HS-27A (cell line): ENCODE measurements at regions not wholly inside any gene's neighbourhood (a gene's known extent, or its start where the extent isn't known, plus 50 kb on each side); places are given as distances from the start of the nearest gene placed in this dataset.
"Not testable (repeated sequence)": the region's sequence is repeated elsewhere in the genome, so short reads cannot be mapped to it uniquely, and the experiment has no call there.

Experiments used
- DNase-seq: peaks from one replicate; pipeline ENCODE4 v3.0.0-alpha.2; 2012; ENCODE audit warnings: low read depth, missing footprints

DNA sequence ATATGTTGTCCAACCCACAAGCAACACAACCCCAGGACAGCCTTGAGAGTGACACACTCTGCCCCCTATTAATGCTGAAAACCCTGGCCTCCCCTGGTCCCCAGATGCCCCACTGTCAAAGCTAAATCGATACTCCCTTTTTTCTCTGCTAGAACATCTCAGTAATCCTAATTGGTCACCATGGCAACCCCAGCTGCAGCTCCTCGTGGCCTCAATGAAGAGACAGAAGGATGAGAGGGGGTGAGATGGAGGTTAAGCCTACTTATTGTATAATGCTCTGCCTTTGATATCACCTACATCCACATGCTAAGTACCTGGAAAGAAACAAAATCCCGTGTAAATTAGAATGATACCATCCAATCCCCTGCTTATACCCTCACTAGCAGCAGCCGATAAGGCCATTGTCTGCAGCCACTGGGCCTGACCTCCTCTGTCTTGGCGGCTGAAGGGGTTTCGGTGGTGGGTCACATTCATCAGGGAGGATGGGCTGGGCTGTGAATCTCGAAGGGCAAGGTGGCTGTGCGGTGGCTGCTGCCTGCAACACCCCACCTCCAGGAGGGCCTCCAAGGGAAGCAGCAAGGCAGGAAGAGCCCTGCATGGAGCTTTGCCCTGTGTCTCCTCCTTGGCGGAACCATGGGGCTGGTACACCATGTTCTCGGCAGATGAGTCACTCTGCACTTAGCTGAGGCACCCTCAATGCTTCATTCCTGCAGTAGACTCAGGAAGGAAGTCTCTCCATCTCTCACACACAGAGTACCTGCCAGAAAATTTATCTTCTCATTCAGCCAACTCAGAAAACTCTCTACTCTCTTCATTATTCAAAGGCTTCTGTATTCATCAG, 399.5 kb downstream of the BUD13 start:
- no peak for DNase-seq

GRCh38 chr11:116371146-116371545, 401.6 kb downstream of the BUD13 start:
- no peak for DNase-seq

DNA sequence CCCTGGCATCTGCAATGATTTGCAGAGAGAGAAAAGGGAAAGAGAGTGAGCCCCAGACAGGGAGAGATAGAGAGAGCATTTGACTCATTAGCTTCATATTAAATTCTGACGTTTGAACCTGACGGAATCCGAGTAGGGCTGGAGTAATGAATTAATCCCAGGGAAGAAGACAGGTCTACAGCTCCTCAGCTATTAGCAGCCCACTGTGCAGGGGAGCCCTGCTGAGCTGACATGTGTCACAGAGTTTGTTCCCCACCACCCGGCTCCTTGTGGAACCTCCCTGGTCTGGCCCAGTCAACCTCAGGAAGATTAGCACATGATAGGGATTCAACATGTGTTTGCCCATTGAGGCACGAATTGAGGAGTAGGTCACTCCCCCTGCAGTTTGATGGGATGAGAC, 404.0 kb downstream of the BUD13 start:
- no peak for DNase-seq

GRCh38 chr11:116366980-116367645, 405.7 kb downstream of the BUD13 start:
- no peak for DNase-seq

- DNase-seq: no peak
Measured at GRCh38 chr11:116366451-116366850, 406.3 kb downstream of the BUD13 start.

DNA sequence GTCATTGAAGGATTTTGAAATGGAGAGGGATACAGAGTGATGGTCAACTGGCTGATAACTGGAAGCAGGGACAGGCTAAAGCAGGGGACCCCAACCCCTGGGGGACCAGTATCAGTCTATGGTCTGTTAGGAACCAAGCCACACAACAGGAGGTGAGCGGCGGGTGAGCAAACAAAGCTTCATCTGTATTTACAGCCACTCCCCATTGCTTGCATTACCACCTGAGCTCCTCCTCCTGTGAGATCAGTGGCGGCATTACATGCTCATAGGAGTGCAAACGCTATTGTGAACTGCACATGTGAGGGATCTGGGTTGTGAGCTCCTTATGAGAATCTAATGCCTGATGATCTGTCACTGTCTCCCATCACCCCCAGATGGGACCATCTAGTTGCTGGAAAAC, 407.9 kb downstream of the BUD13 start:
- not testable (repeated sequence) for DNase-seq

GRCh38 chr11:116364348-116364747, 408.4 kb downstream of the BUD13 start:
- no peak for DNase-seq

GRCh38 chr11:116360221-116360941, 412.4 kb downstream of the BUD13 start:
- DNase-seq: no peak

DNA sequence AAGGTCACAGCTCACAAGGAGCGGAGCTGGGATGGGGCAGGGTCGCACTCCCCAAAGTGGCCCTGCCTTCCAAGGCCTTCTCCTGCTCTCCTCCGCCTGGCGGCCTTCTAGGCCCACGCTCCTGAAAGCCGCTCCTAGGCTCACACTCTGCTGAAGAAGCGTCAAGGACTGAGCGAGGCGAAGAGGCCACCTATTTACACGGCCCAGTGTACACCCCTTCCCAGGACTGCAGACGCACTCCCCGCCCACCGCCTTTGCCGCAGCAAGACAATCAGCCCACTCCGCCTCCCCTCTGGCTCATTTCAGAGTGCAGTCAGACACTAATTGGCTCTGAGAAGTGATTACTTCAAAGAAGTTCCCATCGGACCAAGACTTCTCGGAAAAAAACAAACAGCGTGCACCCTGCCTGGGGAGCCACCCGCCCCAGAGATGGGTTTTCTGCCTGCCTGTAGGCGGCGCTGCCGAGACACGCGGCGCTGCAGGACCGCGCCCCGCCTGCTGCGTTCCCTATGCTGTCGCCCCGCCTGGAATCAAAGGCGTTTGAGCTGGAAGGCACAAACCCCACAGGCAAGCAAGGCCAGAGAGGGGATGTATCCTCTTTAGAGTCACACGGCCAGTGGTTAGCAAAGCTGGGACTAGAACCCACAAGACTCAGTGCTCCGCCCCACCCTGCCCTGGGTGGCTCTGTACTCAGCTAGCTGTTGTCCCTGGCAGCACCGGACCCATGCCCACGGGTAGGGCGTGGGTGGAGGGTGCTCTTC, 414.8 kb downstream of the BUD13 start:
- DNase-seq: no peak

GRCh38 chr11:116356451-116356850, 416.3 kb downstream of the BUD13 start:
- DNase-seq: no peak

- DNase-seq: no peak
Measured at GRCh38 chr11:116355104-116355503, 417.7 kb downstream of the BUD13 start.

- DNase-seq: no peak
Measured at GRCh38 chr11:116353589-116353988, 419.2 kb downstream of the BUD13 start.

- DNase-seq: no peak
Measured at GRCh38 chr11:116352881-116353280, 419.9 kb downstream of the BUD13 start.

DNA sequence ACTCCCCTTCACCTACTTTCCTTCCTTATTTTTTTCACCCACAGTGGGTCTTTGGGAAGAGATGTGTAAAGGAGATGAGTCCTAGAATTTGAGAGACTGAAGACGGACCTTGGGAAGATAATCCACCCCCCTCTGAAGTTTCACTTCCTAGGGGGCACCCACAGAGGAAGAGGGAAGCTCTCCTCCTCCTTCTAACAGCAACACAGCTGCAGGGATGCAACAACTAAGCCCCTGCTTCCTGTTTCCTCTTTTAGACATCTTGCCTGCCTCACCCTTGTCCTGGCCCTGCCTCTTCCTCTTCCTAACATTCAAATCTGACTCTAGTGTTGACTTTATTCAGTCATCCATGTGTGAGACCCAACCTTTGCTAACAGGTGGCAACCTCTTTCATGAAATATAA, 424.6 kb downstream of the BUD13 start:
- no peak for DNase-seq

- no peak for DNase-seq
Measured at GRCh38 chr11:116345575-116345974, 427.2 kb downstream of the BUD13 start.

DNA sequence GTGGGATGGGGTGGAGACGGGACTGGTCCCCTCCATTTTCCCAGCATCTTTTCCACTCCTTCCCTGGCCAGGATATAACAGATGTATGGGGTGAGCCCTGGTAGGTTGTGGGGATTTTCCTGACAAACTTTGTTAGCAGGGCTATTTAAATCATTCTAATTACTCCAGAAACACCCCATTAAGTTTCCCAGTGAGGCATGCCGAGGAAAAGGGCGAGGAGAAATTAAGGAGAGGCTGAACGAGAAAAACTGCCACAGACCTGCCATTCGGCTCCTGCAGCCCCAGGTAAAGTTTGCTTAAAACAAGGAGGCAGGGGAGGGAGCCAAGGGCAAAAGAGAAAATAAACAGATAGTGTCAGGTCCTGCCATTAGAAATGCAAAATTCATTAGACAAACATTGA, 428.2 kb downstream of the BUD13 start:
- no peak for DNase-seq

DNA sequence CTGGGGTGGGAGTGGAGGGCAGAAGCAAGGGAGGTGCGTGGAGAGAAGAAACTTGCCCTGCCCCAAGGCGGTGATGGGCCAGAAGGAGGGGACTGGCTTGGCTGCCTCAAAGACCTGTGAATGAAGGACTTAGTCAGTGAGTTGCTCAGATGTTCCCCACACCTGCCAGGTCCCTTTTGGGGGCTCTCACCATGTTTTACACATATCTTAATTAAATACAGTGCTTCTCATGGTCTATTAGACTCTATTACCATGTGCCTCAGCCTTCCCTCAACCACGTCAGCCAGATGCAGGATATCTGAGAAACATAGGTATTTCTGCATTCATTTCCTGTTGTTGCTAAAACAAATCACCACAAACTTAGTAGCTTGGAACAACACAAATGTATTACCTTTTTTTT, 429.5 kb downstream of the BUD13 start:
- no peak for DNase-seq

GRCh38 chr11:116342148-116342547, 430.6 kb downstream of the BUD13 start:
- DNase-seq: no peak

- no peak for DNase-seq
Measured at GRCh38 chr11:116339306-116340098, 433.3 kb downstream of the BUD13 start.

GRCh38 chr11:116338500-116338899, 434.3 kb downstream of the BUD13 start:
- not testable (repeated sequence) for DNase-seq

- DNase-seq: no peak
Measured at GRCh38 chr11:116336540-116336939, 436.2 kb downstream of the BUD13 start.
